Panc1 (cell line): ENCODE measurements at regions not wholly inside any gene's neighbourhood (a gene's known extent, or its start where the extent isn't known, plus 50 kb on each side); places are given as distances from the start of the nearest gene placed in this dataset.

Experiments
- ATAC-seq: fragments of 200-7000 bp; cut with Tn5 transposase; 2 replicates; pipeline ENCODE4 v1.9.1; 2020; ENCODE audit warnings: mild to moderate bottlenecking, moderate library complexity
- BruUV-seq: library from RNA; stranded (reverse); fragments of 400-500 nt; replicated peaks from 2 replicates; lab custom pipeline; 2021; lab: Mats Ljungman, UMichigan
- CTCF ChIA-PET: fragments of 300-600 bp; sonication (Branson Sonifier 250); formaldehyde crosslinking; loops from one replicate; lab custom pipeline; 2022; ENCODE audit warnings: antibody characterized with exemption; lab: Charles Lee
- POLR2A ChIA-PET: fragments of 300-600 bp; sonication (Branson Sonifier 250); formaldehyde crosslinking; loops from one replicate; lab custom pipeline; 2022; ENCODE audit warnings: antibody characterized with exemption; lab: Charles Lee
- DNase-seq: peaks from one replicate; pipeline ENCODE4 v3.0.0-alpha.2; 2010; ENCODE audit warnings: low read depth, low spot score
- H3K27ac ChIP-seq: 2 replicates; pipeline ENCODE4 v1.5.1; 2011; ENCODE audit warnings: mild to moderate bottlenecking, low read length, inconsistent platforms
- H3K27me3 ChIP-seq: fragments of 200-500 bp; sonication (Bioruptor generic); 2 replicates; pipeline ENCODE4 v1.6.0; 2014; ENCODE audit warnings: low read length, inconsistent platforms; ENCODE audit not compliant: control insufficient read depth, insufficient read depth
- H3K36me3 ChIP-seq: fragments of 200-500 bp; sonication (Bioruptor generic); 2 replicates; pipeline ENCODE4 v1.5.1; 2014; ENCODE audit warnings: inconsistent platforms, mild to moderate bottlenecking, low read length, moderate library complexity; ENCODE audit not compliant: control insufficient read depth, insufficient read depth
- H3K4me1 ChIP-seq: 2 replicates; pipeline ENCODE4 v1.5.1; 2011; ENCODE audit warnings: inconsistent platforms, mild to moderate bottlenecking, low read length, moderate library complexity; ENCODE audit not compliant: control insufficient read depth, insufficient read depth
- H3K4me3 ChIP-seq, 2 experiments: 2 replicates each; pipeline ENCODE4 v1.5.1; 2011 to 2012; ENCODE audit warnings: low read depth in 2 of 2, low read length in 2 of 2, mild to moderate bottlenecking in 2 of 2, inconsistent platforms in 1 of 2, moderate library complexity in 1 of 2
- H3K9me3 ChIP-seq: fragments of 200-500 bp; sonication (Bioruptor generic); 2 replicates; pipeline ENCODE4 v1.5.1; 2014; ENCODE audit warnings: low read depth, mild to moderate bottlenecking, inconsistent platforms, low read length, moderate library complexity; ENCODE audit not compliant: control insufficient read depth, insufficient read depth
- CTCF ChIP-seq: fragments of 450-650 bp; IDR thresholded peaks from 2 replicates; pipeline ENCODE4 v1.5.1; 2017; ENCODE audit warnings: mild to moderate bottlenecking
- POLR2AphosphoS5 ChIP-seq: IDR thresholded peaks from 2 replicates; pipeline ENCODE4 v1.6.1; 2012; ENCODE audit warnings: mild to moderate bottlenecking, low read depth, low read length, moderate library complexity
- SIN3A ChIP-seq: IDR thresholded peaks from 2 replicates; pipeline ENCODE4 v1.6.1; 2012; ENCODE audit warnings: low read depth, mild to moderate bottlenecking, low read length, moderate library complexity, borderline replicate concordance; ENCODE audit not compliant: insufficient read depth
- TCF7L2 ChIP-seq: IDR thresholded peaks from 2 replicates; pipeline ENCODE4 v1.6.1; 2011; ENCODE audit warnings: mild to moderate bottlenecking, low read depth, low read length, inconsistent platforms
- in situ Hi-C: cut with HindIII; loops from 2 replicates; pipeline ENCODE4 v1.10.0; 2016; ENCODE audit warnings: low sequenced_read_pairs, low pct_unique_long_range_greater_than_20kb
- intact Hi-C: fragments of 100-400 bp; cut with micrococcal nuclease; formaldehyde crosslinking; loops from one replicate; pipeline ENCODE4 v1.10.0; 2022; ENCODE audit not compliant: unreplicated experiment
- TF ChIP-seq, protein P1 (sequence below), 2 experiments: IDR thresholded peaks; 2 replicates each; pipeline ENCODE4 v1.6.1; 2011 to 2012; ENCODE audit warnings: low read depth in 2 of 2, control low read depth in 1 of 2, low read length in 1 of 2, mild to moderate bottlenecking in 1 of 2, moderate library complexity in 1 of 2; ENCODE audit not compliant: insufficient read depth in 1 of 2

DNA sequence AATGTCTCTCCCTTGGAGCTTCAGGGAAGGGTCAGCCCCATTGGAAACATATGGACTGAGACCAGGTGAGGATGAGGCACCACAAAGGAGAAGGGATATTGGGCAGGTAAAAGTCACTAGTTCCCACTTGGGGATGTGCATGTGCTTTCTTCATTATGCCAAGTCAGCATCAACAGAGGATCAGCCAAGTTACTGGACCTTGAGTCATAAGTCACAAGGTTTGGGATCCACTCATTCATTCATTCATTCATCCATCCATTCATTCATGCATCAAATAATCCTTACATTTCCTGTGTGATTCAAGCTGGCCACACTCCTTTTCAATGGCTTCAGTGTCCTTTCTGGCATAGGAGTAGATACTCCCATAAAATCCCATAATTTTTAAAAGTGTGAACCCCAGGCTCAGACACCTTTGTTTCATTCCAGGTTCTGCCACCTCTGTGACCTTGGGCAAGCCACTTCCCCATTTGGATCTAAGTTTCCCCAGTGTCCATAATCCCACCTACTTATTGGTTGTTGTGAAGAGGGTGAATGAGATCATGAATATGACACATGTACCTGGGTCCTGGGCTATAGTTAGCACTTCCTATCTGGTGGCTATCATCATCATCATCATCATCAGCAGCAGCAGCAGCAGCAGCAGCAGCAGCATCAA is 162.1 kb upstream of the LHX5 start:
- in situ Hi-C loops (no loop called here), intact Hi-C loops (no loop called here)
- Histone ChIP-seq H3K4me3 (no peak overlapping the region), H3K27me3 (peaks cover 16% of the 10 kb centered on the region; the same call in 1 of the 2 replicates), H3K36me3 (no peaks in the 10 kb centered on the region), H3K9me3 (no peaks in the 10 kb centered on the region; the same call in 1 of the 2 replicates), H3K4me1 (no peaks in the 10 kb centered on the region), H3K27ac (no peak overlapping the region)
- no peak for DNase-seq
- CTCF ChIA-PET, result no interaction called here
- POLR2A ChIA-PET, result no interaction called here
- no TSS peak for BruUV-seq
- no peak for TF ChIP-seq CTCF
- TF ChIP-seq SIN3A, result no peak
- TF ChIP-seq, protein P1, sequence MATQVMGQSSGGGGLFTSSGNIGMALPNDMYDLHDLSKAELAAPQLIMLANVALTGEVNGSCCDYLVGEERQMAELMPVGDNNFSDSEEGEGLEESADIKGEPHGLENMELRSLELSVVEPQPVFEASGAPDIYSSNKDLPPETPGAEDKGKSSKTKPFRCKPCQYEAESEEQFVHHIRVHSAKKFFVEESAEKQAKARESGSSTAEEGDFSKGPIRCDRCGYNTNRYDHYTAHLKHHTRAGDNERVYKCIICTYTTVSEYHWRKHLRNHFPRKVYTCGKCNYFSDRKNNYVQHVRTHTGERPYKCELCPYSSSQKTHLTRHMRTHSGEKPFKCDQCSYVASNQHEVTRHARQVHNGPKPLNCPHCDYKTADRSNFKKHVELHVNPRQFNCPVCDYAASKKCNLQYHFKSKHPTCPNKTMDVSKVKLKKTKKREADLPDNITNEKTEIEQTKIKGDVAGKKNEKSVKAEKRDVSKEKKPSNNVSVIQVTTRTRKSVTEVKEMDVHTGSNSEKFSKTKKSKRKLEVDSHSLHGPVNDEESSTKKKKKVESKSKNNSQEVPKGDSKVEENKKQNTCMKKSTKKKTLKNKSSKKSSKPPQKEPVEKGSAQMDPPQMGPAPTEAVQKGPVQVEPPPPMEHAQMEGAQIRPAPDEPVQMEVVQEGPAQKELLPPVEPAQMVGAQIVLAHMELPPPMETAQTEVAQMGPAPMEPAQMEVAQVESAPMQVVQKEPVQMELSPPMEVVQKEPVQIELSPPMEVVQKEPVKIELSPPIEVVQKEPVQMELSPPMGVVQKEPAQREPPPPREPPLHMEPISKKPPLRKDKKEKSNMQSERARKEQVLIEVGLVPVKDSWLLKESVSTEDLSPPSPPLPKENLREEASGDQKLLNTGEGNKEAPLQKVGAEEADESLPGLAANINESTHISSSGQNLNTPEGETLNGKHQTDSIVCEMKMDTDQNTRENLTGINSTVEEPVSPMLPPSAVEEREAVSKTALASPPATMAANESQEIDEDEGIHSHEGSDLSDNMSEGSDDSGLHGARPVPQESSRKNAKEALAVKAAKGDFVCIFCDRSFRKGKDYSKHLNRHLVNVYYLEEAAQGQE (IDR thresholded peaks at IDR 0.05; ENCODE audit: insufficient read depth in 1 of 2, low read depth in 2 of 2, low read length in 1 of 2), result no peak
- no peak for TF ChIP-seq POLR2AphosphoS5
- TF ChIP-seq TCF7L2, result no peak
- ATAC-seq, result no peak

- ChIA-PET CTCF (interaction anchor here (0.5 kb wide), 1 partner anchor 158 kb away, joined by 3 read pairs; no protein-coding TSS in a partner anchor), POLR2A (no interaction called here)
- BruUV-seq, result no TSS peak
- in situ Hi-C loops (no loop called here), intact Hi-C loops (no loop called here)
- Histone ChIP-seq H3K4me3 (no peak overlapping the region), H3K27me3 (peaks cover 12% of the 10 kb centered on the region; the same call in 1 of the 2 replicates), H3K36me3 (no peaks in the 10 kb centered on the region), H3K27ac (no peak overlapping the region), H3K9me3 (no peaks in the 10 kb centered on the region; the same call in 1 of the 2 replicates), H3K4me1 (no peaks in the 10 kb centered on the region)
- TF ChIP-seq SIN3A (no peak), POLR2AphosphoS5 (no peak), CTCF (no peak), TCF7L2 (no peak)
- DNase-seq, result no peak
- ATAC-seq, result no peak
Measured at GRCh38 chr12:113630625-113631024, 159.0 kb upstream of the LHX5 start.
